ENCODE measurements at regions not wholly inside any gene's neighbourhood (a gene's known extent, or its start where the extent isn't known, plus 50 kb on each side); places are given as distances from the start of the nearest gene placed in this dataset.

DNA sequence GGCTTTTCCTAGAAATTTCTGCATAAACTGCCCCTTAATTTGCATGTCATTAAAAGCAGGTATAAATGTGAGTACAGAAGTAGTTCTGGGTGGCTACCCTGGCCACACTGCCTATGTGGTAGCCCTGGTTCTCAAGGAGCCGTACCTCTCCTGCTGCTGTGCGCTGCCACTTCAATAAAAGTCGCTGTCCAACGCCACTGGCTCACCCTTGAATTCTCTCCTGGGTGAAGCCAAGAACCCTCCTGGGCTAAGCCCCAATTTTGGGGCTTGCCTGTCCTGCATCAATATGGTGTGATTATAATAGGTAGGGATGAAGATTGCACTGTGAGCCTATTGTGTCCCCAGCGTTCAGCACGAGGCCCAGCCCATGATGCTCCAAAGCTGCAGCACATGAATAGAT, 65.6 kb upstream of the C1orf174 start:
- TF ChIP-seq, protein P1, sequence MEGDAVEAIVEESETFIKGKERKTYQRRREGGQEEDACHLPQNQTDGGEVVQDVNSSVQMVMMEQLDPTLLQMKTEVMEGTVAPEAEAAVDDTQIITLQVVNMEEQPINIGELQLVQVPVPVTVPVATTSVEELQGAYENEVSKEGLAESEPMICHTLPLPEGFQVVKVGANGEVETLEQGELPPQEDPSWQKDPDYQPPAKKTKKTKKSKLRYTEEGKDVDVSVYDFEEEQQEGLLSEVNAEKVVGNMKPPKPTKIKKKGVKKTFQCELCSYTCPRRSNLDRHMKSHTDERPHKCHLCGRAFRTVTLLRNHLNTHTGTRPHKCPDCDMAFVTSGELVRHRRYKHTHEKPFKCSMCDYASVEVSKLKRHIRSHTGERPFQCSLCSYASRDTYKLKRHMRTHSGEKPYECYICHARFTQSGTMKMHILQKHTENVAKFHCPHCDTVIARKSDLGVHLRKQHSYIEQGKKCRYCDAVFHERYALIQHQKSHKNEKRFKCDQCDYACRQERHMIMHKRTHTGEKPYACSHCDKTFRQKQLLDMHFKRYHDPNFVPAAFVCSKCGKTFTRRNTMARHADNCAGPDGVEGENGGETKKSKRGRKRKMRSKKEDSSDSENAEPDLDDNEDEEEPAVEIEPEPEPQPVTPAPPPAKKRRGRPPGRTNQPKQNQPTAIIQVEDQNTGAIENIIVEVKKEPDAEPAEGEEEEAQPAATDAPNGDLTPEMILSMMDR (IDR thresholded peaks at IDR 0.05): no peak
- TF ChIP-seq POLR2A (IDR thresholded peaks at IDR 0.05): no peak
